Activated T-cell treated with anti-CD3 and anti-CD28 coated beads for 4 hours (primary cell): ENCODE measurements at regions not wholly inside any gene's neighbourhood (a gene's known extent, or its start where the extent isn't known, plus 50 kb on each side); places are given as distances from the start of the nearest gene placed in this dataset.
"Not testable (repeated sequence)": the region's sequence is repeated elsewhere in the genome, so short reads cannot be mapped to it uniquely, and the experiment has no call there.

Experiments
- DNase-seq: peaks from one replicate; pipeline ENCODE4 v3.0.0-alpha.2; 2020

GRCh38 chr17:51389875-51390274 is 129.5 kb downstream of the UTP18 start:
- no peak for DNase-seq

- DNase-seq = no peak
These were observed 131.8 kb downstream of the UTP18 start for GRCh38 chr17:51391982-51392654.

DNA sequence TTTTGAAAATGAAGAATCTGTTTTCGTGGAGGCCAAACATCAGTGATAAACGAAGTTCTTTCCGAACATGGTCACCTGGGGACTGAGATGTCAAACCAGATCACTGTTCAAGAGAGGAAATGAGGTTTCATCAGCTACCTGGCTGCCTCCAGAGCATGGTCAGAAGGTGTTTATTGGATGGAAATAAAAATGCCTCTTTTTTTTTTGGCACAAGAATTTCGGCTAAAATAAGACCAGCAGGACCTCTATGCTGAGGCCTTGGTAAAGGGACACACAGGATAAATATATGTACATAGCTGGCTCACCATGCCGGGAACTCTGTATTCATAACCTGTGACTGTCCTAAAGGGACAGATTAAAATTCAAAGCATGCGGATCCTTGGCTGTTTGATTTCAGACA is 135.3 kb downstream of the UTP18 start:
- DNase-seq = no peak

DNA sequence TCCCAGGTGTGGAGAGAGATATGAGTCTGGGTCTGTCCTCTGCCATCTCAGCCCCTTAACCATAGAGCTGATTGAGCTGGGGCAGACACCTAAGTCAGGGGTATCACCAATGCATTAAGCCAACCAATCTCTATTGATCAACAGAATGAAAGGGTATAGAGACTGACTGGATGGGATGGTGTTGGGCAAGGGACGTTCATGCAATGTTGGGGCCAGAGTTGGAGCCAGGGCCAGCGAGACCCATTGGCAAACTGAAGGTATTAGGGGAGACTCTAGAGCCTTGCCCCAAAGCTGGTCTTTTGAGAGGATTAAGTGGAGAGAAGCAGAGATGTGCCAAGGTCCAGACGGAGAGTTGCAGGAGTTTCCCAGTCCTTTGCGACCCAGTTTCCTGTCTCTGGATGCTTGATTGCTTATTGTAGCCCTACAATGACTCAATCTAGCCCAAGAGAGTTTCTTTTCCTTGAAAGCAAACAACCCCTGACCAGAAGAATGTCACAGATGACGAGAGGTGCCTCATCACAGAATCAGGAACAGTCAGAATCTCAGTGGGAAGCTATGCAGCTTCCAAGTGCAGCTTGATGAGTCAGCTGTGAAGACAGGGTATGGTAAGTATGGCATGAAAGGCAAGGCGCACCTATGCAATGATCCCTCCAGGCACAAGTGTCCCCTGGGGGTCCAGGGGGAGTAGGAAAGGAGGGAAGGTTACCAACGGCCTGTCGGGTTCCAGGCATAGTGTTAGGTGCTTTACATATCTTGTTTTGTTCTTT is 137.2 kb downstream of the UTP18 start:
- DNase-seq = no peak

DNA sequence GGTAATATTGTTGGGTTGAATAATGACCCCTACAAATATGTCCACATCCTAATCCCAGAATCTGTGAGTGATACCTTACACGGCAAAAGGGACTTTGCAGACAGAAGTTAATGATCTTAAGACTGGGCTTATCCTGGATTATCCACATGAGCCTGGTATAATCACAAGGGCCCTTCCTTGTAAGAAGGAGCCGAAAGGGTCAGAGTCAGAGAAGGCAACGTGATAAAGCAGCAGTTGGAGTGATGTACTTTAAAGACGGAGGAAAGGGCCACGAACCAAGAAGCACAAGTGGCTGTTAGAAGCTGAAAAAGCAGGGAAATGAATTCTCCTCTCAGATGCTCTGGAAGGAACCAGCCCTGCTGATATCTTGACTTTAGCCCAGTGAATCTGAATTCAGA is 137.8 kb downstream of the UTP18 start:
- no peak for DNase-seq

DNA sequence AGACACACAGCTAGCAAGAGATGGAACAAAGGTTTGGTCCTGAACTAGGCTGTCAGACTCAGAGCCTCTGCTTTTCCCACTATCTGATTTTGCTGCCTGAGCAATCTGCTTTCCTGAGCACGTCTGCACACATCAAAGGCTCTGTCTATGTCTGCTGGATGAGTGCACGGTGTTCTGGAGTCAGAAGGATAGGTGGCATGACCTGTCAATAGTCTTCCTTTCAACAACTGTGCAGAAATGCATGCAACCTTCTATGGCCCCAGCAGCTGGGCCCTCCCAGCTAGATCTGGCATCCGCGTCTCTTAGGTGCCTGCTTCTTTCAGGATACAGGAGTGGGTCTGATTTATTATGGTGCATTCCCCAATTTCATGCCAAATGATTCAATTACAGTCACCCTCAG is 138.3 kb downstream of the UTP18 start:
- no peak for DNase-seq

GRCh38 chr17:51401279-51401678 is 140.9 kb downstream of the UTP18 start:
- DNase-seq = no peak

GRCh38 chr17:51402899-51403298 is 142.6 kb downstream of the UTP18 start:
- DNase-seq = no peak

DNA sequence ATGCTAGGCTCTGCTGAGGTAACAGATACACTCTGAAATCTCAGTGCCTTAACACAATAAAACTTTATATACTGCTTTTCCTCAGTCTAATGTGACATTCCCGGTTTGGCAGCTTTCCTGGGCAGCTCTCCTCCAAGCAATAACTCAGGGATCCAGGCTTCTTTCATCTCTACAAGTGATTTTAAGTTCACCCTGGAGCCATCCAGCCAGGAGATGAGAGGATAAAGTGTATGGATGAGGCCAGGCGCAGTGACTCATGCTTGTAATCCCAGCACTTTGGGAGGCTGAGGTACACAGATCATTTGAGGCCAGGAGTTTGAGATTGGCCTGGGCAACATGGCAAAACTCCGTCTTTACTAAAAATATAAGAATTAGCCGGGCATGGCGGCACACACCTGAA is 147.2 kb downstream of the UTP18 start:
- DNase-seq = no peak

- no peak for DNase-seq
These were observed 159.1 kb downstream of the UTP18 start for GRCh38 chr17:51419476-51419875.

- DNase-seq = no peak
These were observed 161.2 kb downstream of the UTP18 start for GRCh38 chr17:51421525-51421924.

DNA sequence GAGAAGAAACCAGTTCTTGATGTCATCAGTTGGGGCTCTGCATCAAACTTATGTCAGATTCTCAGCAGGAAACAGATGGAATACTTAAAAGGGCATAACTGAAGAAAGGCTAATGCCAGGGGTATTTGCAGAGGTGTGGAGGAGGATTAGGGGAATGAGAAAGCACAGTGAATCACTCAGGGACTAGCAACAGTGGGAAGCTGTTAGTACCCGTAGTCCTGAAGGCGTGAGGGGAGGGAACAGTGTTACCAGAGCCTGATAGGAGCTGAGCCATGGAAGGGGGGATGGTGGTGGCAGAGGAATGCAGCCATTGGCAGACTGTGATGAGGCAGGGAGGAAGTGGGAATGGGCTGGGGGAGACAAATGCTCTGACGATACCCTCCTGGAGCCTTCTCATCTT is 162.3 kb downstream of the UTP18 start:
- DNase-seq = no peak

GRCh38 chr17:51423421-51424160 is 163.2 kb downstream of the UTP18 start:
- DNase-seq = no peak

DNA sequence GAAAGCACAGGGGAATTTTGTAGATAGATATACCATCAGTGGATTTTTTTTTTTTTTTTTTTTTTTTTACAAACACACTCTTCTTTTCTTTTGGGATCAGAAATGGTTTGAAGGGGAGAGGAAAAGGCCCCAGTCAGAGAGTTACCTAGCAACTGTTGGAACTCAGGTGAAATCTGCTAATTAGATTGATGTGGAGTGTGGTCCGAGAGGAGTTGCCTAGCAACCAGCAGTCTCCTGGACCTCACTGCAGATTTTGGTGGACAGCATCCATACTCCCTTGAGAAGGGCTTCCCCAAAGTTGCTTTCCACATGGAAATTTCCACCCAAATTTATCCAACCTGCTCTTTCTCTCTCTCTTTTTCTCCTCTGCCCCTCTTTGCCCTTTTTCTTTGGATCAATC is 165.4 kb downstream of the UTP18 start:
- DNase-seq = no peak

GRCh38 chr17:51427323-51427811 is 167.0 kb downstream of the UTP18 start:
- no peak for DNase-seq

DNA sequence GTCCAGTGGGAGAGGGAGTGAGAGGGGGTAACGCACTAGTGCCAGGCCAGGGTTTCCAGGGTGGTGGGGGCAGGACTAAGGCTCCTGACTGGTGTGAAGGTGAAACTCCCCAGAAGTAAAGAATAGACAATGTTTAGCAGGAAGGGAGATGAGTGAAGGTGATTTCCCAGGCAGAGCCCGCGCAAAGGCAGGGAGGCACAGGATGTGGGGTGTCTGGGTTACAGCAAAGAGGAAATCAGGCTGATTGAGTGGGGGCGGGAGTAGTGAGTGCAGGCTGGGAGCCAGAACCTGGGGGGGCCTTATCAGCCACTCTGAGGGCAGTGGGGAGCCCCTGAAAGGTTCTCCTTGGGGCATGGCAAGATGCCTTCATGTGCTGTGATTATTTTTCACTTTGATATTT is 167.5 kb downstream of the UTP18 start:
- peak; percentile 61 for DNase-seq

GRCh38 chr17:51428668-51429495 is 168.5 kb downstream of the UTP18 start:
- no peak for DNase-seq

DNA sequence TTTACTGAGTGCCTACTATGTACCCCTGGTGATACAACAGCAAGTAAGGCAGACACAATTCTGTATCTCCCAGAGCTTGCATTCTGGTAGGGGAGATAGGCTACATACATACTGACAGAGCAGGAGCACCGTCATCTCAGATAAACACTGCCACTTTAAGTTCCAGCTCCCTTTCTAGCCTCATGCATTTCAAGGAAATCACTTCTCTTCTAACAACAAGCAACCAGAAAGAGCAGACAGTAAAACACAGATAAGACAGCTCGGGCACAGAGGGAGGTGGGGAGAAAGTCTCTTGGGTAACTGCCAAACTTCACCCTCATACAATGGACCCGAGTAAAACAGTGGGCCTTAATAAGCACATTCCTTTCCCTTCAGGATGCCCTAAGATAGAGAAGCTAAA is 169.6 kb downstream of the UTP18 start:
- DNase-seq = not testable (repeated sequence)

DNA sequence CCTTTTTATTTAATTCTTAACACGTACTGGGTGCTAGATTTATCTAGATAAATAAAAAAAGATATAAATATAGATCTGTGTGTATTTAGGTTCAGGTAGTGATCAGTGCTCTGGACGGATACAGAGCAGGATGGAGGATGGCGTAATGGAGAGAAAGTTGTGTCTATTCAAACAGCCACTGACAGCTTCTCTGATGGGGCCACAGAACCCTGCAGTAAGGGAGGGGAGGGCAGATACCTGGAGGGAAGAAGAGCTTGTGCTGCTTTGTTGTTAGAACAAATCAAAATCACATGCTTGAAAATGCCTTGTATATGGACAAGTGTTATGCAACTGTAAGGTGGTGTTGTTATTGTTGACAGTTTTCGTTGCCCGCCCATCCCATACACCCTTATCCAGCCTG is 170.2 kb downstream of the UTP18 start:
- no peak for DNase-seq

GRCh38 chr17:51434434-51435170 is 174.3 kb downstream of the UTP18 start:
- DNase-seq = no peak

DNA sequence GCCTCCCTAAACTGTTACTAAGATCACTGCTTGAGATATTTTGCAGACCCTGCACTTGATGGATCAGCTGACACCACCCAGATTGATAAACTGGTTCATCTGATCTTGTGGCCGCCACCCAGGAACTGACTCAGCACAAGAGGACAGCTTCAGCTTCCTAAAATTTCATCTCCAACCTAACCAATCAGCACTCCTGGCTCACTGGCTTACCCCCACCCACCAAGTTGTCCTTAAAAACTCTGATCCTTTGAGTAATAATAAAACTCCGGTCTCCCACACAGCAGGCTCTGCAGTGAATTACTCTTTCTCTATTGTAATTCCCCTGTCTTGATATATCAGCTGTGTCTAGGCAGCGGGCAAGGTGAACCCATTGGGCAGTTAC is 174.8 kb downstream of the UTP18 start:
- DNase-seq = no peak

GRCh38 chr17:51435641-51436091 is 175.3 kb downstream of the UTP18 start:
- DNase-seq = no peak
